H1 (cell line): ENCODE measurements at regions not wholly inside any gene's neighbourhood (a gene's known extent, or its start where the extent isn't known, plus 50 kb on each side); places are given as distances from the start of the nearest gene placed in this dataset.

ENCODE experiments used
- CTCF ChIA-PET: fragments of 300-600 bp; sonication (Branson Sonifier 250); formaldehyde crosslinking; loops from one replicate; lab custom pipeline; 2021; ENCODE audit not compliant: partially characterized antibody; lab: Charles Lee
- POLR2A ChIA-PET: fragments of 300-600 bp; sonication (Branson Sonifier 250); formaldehyde crosslinking; loops from one replicate; lab custom pipeline; 2021; ENCODE audit warnings: inconsistent platforms; ENCODE audit not compliant: partially characterized antibody; lab: Charles Lee
- DNase-seq, 2 experiments: peaks; one replicate each; pipeline versions ENCODE4 v3.0.0 to v3.0.0-alpha.2; 2010 to 2022; ENCODE audit warnings: low spot score in 2 of 2, low read depth in 1 of 2, mixed read lengths in 1 of 2
- FAIRE-seq: peaks from 2 replicates; lab custom pipeline; 2011; peaks lifted over from hg19 to GRCh38; lab: Jason Lieb, UNC
- H2AFZ ChIP-seq: 2 replicates; pipeline ENCODE4 v1.8.1; 2012; ENCODE audit warnings: low read length, inconsistent platforms
- H2AK5ac ChIP-seq: 2 replicates; pipeline ENCODE4 v1.6.1; 2013; ENCODE audit warnings: low read depth, low read length
- H2BK120ac ChIP-seq: replicated peaks from 2 replicates; pipeline ENCODE3; 2013; ENCODE audit warnings: low read depth, low read length, inconsistent platforms
- H2BK12ac ChIP-seq: 2 replicates; pipeline ENCODE4 v1.6.1; 2013; ENCODE audit warnings: low read depth, low read length
- H2BK15ac ChIP-seq: 2 replicates; pipeline ENCODE4 v1.6.1; 2013; ENCODE audit warnings: low read length
- H2BK20ac ChIP-seq: 2 replicates; pipeline ENCODE4 v1.6.1; 2013; ENCODE audit warnings: low read length
- H2BK5ac ChIP-seq: 2 replicates; pipeline ENCODE4 v1.6.1; 2013; ENCODE audit warnings: low read depth, low read length
- H3K14ac ChIP-seq: 2 replicates; pipeline ENCODE4 v1.6.1; 2013; ENCODE audit warnings: inconsistent platforms; ENCODE audit not compliant: insufficient read length
- H3K18ac ChIP-seq: 2 replicates; pipeline ENCODE4 v1.6.1; 2013; ENCODE audit warnings: low read length; ENCODE audit errors: extremely low read depth
- H3K23ac ChIP-seq: 2 replicates; pipeline ENCODE4 v1.6.1; 2013; ENCODE audit warnings: inconsistent platforms; ENCODE audit not compliant: insufficient read length
- H3K23me2 ChIP-seq: 2 replicates; pipeline ENCODE4 v1.6.1; 2013; ENCODE audit warnings: low read depth, low read length
- H3K27ac ChIP-seq: 2 replicates; pipeline ENCODE4 v1.6.1; 2011; ENCODE audit warnings: low read depth, low read length, inconsistent platforms
- H3K27me3 ChIP-seq, 4 experiments: replicated peaks in 1 of 4; 1 replicate in 1 of 4; 2 replicates in 3 of 4; pipeline versions ENCODE4 v1.6.1 to v1.8.1; 2011 to 2013; ENCODE audit warnings: low read length in 3 of 4, mild to moderate bottlenecking in 3 of 4, inconsistent platforms in 2 of 4, mixed read lengths in 2 of 4, moderate library complexity in 1 of 4; ENCODE audit not compliant: control insufficient read depth in 3 of 4, insufficient read depth in 3 of 4; ENCODE audit errors: extremely low read depth in 1 of 4
- H3K36me3 ChIP-seq, 4 experiments: 2 replicates each; pipeline versions ENCODE4 v1.6.1 to v1.8.1; 2011 to 2013; ENCODE audit warnings: mild to moderate bottlenecking in 4 of 4, low read length in 3 of 4, moderate library complexity in 2 of 4, control low read depth in 1 of 4, inconsistent platforms in 1 of 4; ENCODE audit not compliant: insufficient read depth in 4 of 4, control insufficient read depth in 2 of 4
- H3K4ac ChIP-seq: replicated peaks from 2 replicates; pipeline ENCODE3; 2013; ENCODE audit warnings: low read length, low read depth, mixed read lengths, inconsistent platforms; ENCODE audit not compliant: insufficient read length
- H3K4me1 ChIP-seq, 4 experiments: replicated peaks in 1 of 4; 1 replicate in 1 of 4; 2 replicates in 3 of 4; pipeline versions ENCODE4 v1.6.1 to v1.8.1; 2011 to 2013; ENCODE audit warnings: low read length in 3 of 4, inconsistent platforms in 2 of 4, mixed read lengths in 1 of 4; ENCODE audit not compliant: insufficient read depth in 4 of 4, control insufficient read depth in 3 of 4
- H3K4me2 ChIP-seq, 2 experiments: 2 replicates each; pipeline versions ENCODE4 v1.6.1 to v1.8.1; 2011 to 2013; ENCODE audit warnings: low read depth in 2 of 2, low read length in 2 of 2, control low read depth in 1 of 2, inconsistent platforms in 1 of 2, mild to moderate bottlenecking in 1 of 2; ENCODE audit not compliant: insufficient read depth in 1 of 2
- H3K4me3 ChIP-seq, 4 experiments: fragments of 200-600, 300-600 bp in 1 of 4; sonication (generic), shearing (Covaris generic), sonication (Bioruptor Twin) in 1 of 4; 2 replicates each; pipeline versions ENCODE4 v1.5.1 to v1.8.1; 2011 to 2016; ENCODE audit warnings: low read length in 4 of 4, low read depth in 3 of 4, control low read depth in 2 of 4, inconsistent platforms in 2 of 4, mild to moderate bottlenecking in 2 of 4, mixed read lengths in 1 of 4, moderate library complexity in 1 of 4; ENCODE audit not compliant: insufficient read depth in 2 of 4; ENCODE audit errors: extremely low read depth in 1 of 4
- H3K56ac ChIP-seq: replicated peaks from 2 replicates; pipeline ENCODE3; 2013; ENCODE audit warnings: low read depth, mild to moderate bottlenecking, mixed read lengths, low read length, inconsistent platforms; ENCODE audit not compliant: insufficient read length
- H3K79me1 ChIP-seq: 2 replicates; pipeline ENCODE4 v1.6.1; 2013; ENCODE audit warnings: low read depth, low read length, control low read depth
- H3K79me2 ChIP-seq, 2 experiments: 2 replicates each; pipeline versions ENCODE4 v1.6.1 to v1.8.1; 2012 to 2013; ENCODE audit warnings: low read length in 2 of 2, mild to moderate bottlenecking in 2 of 2, inconsistent platforms in 1 of 2; ENCODE audit not compliant: insufficient read depth in 2 of 2, control insufficient read depth in 1 of 2
- H3K9ac ChIP-seq, 4 experiments: replicated peaks in 1 of 4; 1 replicate in 1 of 4; 2 replicates in 3 of 4; pipeline versions ENCODE4 v1.6.1 to v1.8.1; 2011 to 2013; ENCODE audit warnings: low read depth in 3 of 4, low read length in 3 of 4, control low read depth in 2 of 4, mild to moderate bottlenecking in 2 of 4, moderate library complexity in 2 of 4, inconsistent platforms in 1 of 4; ENCODE audit errors: extremely low read depth in 1 of 4
- H3K9me3 ChIP-seq, 2 experiments: 2 replicates each; pipeline versions ENCODE4 v1.6.1 to v1.8.1; 2012 to 2013; ENCODE audit warnings: mild to moderate bottlenecking in 2 of 2, moderate library complexity in 2 of 2, control low read depth in 1 of 2, inconsistent platforms in 1 of 2, low read depth in 1 of 2, low read length in 1 of 2, mixed read lengths in 1 of 2; ENCODE audit not compliant: insufficient read depth in 2 of 2
- H4K20me1 ChIP-seq, 2 experiments: replicated peaks in 1 of 2; 2 replicates each; pipeline versions ENCODE3 to v1.8.1; 2011 to 2013; ENCODE audit warnings: inconsistent platforms in 2 of 2, low read length in 2 of 2, mild to moderate bottlenecking in 1 of 2; ENCODE audit not compliant: insufficient read depth in 2 of 2, control insufficient read depth in 1 of 2
- H4K5ac ChIP-seq: 2 replicates; pipeline ENCODE4 v1.6.1; 2013; ENCODE audit warnings: low read length, low read depth, mixed read lengths, inconsistent platforms; ENCODE audit not compliant: insufficient read length
- H4K8ac ChIP-seq: 2 replicates; pipeline ENCODE4 v1.8.0; 2013; ENCODE audit warnings: mild to moderate bottlenecking, moderate library complexity, low read length, inconsistent platforms; ENCODE audit not compliant: insufficient read depth; ENCODE audit errors: extremely low read depth
- H4K91ac ChIP-seq: replicated peaks from 2 replicates; pipeline ENCODE3; 2013; ENCODE audit warnings: low read length, mixed read lengths, inconsistent platforms; ENCODE audit not compliant: insufficient read length
- CBX8 ChIP-seq: fragments of 300-800, 300-1000 bp; sonication (generic); IDR thresholded peaks from 2 replicates; pipeline ENCODE4 v1.7.1; 2016; ENCODE audit warnings: low read depth, low read length, borderline replicate concordance
- CHD2 ChIP-seq: IDR thresholded peaks from 2 replicates; pipeline ENCODE4 v1.6.1; 2012; ENCODE audit warnings: low read length, improper control_type of control experiment
- CREB1 ChIP-seq: IDR thresholded peaks from 2 replicates; pipeline ENCODE4 v1.6.1; 2012; ENCODE audit warnings: inconsistent platforms
- HDAC6 ChIP-seq: IDR thresholded peaks from one replicate; pipeline ENCODE4 v1.7.1; 2012; ENCODE audit warnings: low read depth, mild to moderate bottlenecking, inconsistent platforms, low read length, moderate library complexity
- RFX5 ChIP-seq: IDR thresholded peaks from 2 replicates; pipeline ENCODE4 v1.6.1; 2011; ENCODE audit warnings: low read depth, low read length, improper control_type of control experiment, borderline replicate concordance
- SP2 ChIP-seq: IDR thresholded peaks from 2 replicates; pipeline ENCODE4 v1.6.1; 2012; ENCODE audit warnings: mild to moderate bottlenecking, low read length, inconsistent platforms
- SP4 ChIP-seq: IDR thresholded peaks from 2 replicates; pipeline ENCODE4 v1.6.1; 2012; ENCODE audit warnings: low read length, inconsistent platforms
- TCF12 ChIP-seq: IDR thresholded peaks from 2 replicates; pipeline ENCODE4 v1.6.1; 2011; ENCODE audit warnings: low read depth, mild to moderate bottlenecking, low read length
- ZNF274 ChIP-seq: IDR thresholded peaks from 2 replicates; pipeline ENCODE4 v1.7.0; 2012; ENCODE audit warnings: low read length, borderline replicate concordance; ENCODE audit errors: extremely low read depth
- WGBS, 2 experiments: shearing (Covaris generic) in 1 of 2; methylation state at CpG; one replicate each; pipeline versions ENCODE4 v1.1.6 to v1.1.7; 2013 to 2015; ENCODE audit warnings: low lambda C conversion rate in 2 of 2, mixed read lengths in 2 of 2, inconsistent platforms in 1 of 2, low coverage in 1 of 2, missing lambda C conversion rate in 1 of 2; ENCODE audit not compliant: insufficient replicate concordance in 2 of 2, insufficient coverage in 1 of 2, insufficient read length in 1 of 2; ENCODE audit errors: extremely low coverage in 1 of 2, missing lambda C conversion rate in 1 of 2; 5-methylcytosine and 5-hydroxymethylcytosine counted together

- no peak overlapping the region for H3K56ac ChIP-seq
- H3K36me3 ChIP-seq = no peaks in the 10 kb centered on the region
- H3K9me3 ChIP-seq = peaks cover 0 to 8% of the 10 kb centered on the region in 2 experiments; a peak in 1 of 4 replicates
- no peak overlapping the region for H2BK12ac ChIP-seq
- H3K23me2 ChIP-seq = no peaks in the 10 kb centered on the region
- no peak overlapping the region for H3K9ac ChIP-seq
- no peak overlapping the region for H2BK120ac ChIP-seq
- ChIA-PET CTCF (interaction anchor here (0.8 kb wide), 1 partner anchor 11 kb away, joined by 3 read pairs; no protein-coding TSS in a partner anchor), POLR2A (no interaction called here)
- no peak overlapping the region for H3K4me2 ChIP-seq
- no peak overlapping the region for H4K5ac ChIP-seq
- H3K27ac ChIP-seq = no peak overlapping the region
- H4K8ac ChIP-seq = no peak overlapping the region
- no peaks in the 10 kb centered on the region for H3K79me1 ChIP-seq
- no peaks in the 10 kb centered on the region for H3K27me3 ChIP-seq
- H4K91ac ChIP-seq = no peak overlapping the region
- FAIRE-seq (no peak), DNase-seq (no peak)
- no peaks in the 10 kb centered on the region for H3K79me2 ChIP-seq
- no peak overlapping the region for H3K4me3 ChIP-seq
- no peak overlapping the region for H2BK15ac ChIP-seq
- no peak overlapping the region for H2AFZ ChIP-seq
- H2AK5ac ChIP-seq = no peak overlapping the region
- H3K4ac ChIP-seq = no peak overlapping the region
- H2BK20ac ChIP-seq = no peak overlapping the region
- H3K18ac ChIP-seq = no peak overlapping the region
- no peaks in the 10 kb centered on the region for H3K4me1 ChIP-seq
- WGBS, 2 experiments = 96% methylated on average over 4 of the region's 4 CpGs; no CpG with 5 or more reads in 1 of the 2 experiments
- H2BK5ac ChIP-seq = no peak overlapping the region
- H4K20me1 ChIP-seq = no peaks in the 10 kb centered on the region
- H3K14ac ChIP-seq = no peak overlapping the region
- H3K23ac ChIP-seq = no peak overlapping the region
- TF ChIP-seq CHD2 (no peak), SP4 (no peak), SP2 (no peak), ZNF274 (no peak), CREB1 (no peak), TCF12 (no peak), HDAC6 (no peak), RFX5 (no peak), CBX8 (no peak)
These were observed 56.8 kb upstream of the UBAC2 start for GRCh38 chr13:99143904-99144303.
